GM18498 (cell line): ENCODE measurements at regions not wholly inside any gene's neighbourhood (a gene's known extent, or its start where the extent isn't known, plus 50 kb on each side); places are given as distances from the start of the nearest gene placed in this dataset.
A peak's percentile ranks its signal among the peaks of the same experiment; 100 is the strongest.

ENCODE experiments used
- ATAC-seq: cut with Tn5 transposase; IDR thresholded peaks from one replicate; pipeline ENCODE4 v1.9.1; 2021; ENCODE audit warnings: mild to moderate bottlenecking, moderate library complexity; ENCODE audit not compliant: unreplicated experiment

DNA sequence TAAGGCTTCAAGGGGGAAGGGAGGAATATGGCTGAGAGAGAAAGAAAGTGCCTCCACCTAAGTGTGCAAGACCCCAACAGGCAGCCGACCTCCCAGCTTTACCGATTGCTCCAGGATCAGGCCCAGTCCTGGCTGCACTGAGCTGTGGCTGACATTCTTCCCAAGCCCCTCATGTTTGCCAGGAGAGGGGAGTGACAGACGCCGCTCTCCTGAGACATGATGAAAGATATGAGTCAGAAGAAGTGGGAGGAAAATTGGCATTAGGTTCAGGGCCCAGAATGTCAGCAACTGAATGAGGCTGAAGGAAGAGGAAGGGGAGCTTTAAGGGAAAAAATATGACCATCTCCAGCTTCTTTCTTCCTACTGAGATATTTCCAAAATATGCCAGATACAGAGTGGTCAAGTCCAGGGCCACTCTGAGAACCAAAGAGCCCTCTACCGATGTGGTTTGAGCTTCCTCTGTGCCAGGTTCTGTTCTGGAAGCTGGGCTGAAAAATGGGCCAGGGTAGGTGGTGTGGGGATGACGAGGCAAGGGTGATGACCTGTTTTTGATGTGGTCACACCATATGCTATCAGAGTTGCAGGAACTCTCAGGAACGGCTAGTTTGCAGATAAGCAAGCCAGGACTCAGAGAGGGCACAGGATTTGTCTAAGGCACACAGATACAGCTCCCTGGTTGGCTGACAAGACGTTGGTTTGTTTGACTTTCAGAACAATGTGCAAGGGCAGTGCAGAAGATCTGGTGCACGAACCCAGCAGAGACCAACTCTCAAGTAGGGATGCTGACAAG, 176.7 kb downstream of the SOX9 start:
- no peak for ATAC-seq

DNA sequence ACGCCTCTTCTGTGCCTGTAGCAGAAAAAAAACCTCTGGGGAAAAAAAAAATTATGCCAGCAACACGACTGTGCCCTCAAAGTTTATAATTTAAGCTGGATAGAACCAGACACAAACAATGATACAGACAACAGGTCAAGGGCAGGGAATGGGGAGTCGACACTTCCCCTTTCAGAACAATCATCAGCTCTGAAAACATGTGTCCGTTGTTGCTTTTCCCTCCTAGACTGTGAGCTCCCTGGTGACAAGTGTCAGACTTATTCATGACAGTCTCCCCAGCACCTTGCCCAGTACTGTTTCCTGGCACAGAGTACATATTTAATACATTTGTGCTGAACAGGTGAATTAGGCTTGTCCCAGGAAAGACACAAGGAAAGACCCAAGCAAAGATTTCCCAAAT, 178.3 kb downstream of the SOX9 start:
- ATAC-seq, result no peak

- no peak for ATAC-seq
These were observed 178.8 kb downstream of the SOX9 start for GRCh38 chr17:72299592-72299991.

DNA sequence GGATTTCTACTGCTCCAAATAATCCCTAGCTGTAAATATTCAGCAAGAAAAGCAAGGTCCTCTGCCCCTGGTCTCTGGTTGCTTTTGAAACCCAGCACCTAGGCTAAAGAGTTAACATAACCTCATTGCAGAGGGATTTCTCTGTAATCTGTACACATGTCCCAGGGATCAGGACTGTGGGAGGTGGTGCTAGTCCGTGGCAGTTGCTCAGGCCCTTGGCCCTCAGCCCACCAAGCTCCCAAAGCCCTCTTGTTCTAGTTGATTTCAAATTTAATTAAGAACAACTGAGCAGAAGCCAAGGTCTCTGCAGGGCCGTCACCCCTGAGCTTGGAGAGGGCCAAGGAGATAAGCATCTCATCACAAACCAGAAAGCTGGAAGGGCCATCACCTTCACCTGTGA, 181.1 kb downstream of the SOX9 start:
- no peak for ATAC-seq

DNA sequence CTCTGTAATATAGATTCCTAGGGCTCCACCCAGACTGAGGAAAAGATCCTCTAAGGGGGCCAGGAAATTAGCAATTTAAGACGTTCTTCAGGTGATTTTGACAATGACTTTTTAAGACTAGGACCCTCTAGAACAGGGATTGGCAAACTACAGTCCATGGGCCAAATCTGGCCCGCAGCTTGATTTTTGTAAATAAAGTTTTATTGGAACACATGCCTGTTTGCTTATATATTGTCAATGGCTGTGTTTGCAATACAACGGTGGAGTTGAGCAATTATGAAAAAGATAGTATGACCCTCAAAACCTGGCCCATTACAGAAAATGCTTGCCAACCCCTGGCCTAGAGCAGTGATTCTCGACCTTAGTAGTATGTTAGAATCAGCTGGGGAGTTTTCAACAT, 181.9 kb downstream of the SOX9 start:
- no peak for ATAC-seq

DNA sequence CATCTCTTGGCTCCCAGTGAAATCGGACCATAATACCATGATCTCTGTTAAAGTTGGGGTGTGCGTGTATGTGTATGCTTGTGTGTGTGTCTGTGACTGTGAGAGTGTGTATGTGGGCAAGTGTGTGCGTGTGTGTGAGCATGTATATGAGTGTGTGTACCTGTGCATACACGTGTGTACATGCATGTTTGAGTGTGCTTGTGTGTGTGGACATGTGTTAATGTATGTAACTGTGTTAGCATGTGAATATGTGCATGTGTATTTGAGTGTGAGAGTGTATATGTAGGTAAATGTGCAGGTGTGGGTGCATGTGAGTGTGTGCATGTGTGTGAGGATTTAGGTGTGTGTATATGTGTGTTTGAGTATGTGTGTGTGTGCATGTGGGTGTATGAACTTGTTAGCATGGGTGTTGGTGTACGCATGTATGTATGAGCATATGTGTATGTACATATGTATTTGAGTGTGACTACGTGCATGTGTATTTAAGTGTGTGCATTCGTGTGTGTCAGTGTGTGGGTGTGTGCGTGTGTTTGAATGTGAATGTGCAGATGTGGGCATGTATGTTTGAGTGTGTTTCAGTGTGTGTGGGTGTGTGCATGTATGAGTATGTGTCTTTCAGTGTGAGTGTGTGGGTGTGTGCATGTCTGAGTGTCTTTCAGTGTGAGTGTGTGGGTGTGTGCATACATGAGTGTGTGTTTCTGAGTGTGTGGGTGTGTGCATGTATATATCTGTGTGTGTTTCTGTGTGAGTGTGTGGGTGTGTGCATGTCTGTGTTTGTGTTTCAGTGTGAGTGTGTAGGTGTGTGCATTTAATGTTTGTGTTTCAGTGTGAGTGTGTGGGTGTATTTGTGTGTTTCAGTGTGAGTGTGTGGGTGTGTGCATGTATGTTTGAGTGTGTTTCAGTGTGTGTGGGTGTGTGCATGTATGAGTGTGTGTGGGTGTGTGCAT, 183.2 kb downstream of the SOX9 start:
- ATAC-seq, result no peak

DNA sequence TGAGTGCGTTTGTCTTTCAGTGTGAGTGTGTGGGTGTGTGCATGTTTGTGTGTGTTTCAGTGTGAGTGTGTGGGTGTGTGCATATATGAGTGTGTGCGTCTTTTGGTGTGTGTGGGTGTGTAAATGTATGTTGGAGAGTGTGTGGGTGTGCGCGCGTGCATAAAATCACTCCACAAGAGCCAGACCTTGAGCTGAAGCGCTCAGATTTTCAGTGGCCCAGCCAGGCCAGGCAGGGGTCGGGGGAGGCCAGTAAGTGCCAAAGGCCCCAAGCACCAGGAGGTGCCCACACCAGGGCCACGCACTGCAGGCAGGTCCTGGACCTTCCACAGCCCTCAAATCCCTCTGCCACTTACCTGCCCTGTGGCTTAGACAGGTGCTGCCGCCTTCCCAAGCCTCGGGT, 184.0 kb downstream of the SOX9 start:
- no peak for ATAC-seq

DNA sequence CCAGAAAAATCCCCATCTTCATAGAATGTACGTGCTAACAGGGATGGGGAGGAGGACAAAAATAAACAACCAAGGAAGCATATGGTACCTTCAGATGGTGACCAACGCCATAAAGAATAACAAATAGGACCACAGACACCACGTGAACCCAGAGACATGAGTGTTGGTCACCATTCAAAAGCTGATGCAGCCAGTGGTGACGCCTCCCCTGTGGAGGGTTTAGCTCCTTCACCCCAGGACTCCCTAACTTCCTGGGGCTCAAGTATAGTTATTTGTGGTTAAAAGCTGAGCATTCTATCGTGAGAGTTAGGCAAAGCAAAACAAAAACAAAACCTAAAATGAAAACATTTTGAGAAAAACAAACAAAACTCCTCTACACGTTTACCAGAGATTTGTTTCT, 184.7 kb downstream of the SOX9 start:
- no peak for ATAC-seq

DNA sequence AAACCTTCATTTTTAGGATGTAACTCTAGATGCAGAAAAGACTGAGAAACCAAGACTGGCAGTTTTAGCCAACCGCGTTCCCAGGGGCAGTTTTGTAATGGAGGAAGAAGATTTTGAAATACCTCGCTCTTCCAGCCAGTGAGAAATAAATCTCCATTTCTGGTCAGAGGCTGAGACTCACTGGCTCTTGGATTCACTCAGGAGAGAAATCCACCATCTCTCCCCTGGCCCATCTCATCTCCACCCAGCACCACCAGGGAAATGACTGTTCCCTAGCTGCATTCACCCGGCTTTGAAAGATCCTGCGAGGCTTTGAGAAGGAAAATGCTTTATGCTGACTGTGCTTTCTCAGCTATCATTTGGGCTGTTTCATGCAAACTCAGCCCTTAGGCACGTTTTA, 185.2 kb downstream of the SOX9 start:
- no peak for ATAC-seq

DNA sequence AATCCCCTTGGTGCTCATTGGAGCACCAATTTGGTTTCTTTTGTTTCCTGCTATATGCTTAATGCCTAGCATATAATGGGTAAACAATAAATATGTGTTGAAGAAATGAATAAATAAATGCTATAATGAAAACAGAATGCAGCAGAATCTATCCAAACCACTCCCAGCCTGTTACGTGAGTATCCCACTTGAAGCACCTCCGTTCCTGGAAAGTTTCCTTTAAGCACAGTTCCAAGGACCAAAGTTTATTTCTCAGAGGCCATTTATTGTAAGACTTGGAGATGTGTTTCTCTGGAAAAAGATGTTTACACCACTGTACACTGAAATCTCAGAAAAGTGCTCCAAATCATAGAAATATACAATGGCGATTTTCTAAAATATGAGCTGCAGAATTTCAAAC, 187.0 kb downstream of the SOX9 start:
- no peak for ATAC-seq

DNA sequence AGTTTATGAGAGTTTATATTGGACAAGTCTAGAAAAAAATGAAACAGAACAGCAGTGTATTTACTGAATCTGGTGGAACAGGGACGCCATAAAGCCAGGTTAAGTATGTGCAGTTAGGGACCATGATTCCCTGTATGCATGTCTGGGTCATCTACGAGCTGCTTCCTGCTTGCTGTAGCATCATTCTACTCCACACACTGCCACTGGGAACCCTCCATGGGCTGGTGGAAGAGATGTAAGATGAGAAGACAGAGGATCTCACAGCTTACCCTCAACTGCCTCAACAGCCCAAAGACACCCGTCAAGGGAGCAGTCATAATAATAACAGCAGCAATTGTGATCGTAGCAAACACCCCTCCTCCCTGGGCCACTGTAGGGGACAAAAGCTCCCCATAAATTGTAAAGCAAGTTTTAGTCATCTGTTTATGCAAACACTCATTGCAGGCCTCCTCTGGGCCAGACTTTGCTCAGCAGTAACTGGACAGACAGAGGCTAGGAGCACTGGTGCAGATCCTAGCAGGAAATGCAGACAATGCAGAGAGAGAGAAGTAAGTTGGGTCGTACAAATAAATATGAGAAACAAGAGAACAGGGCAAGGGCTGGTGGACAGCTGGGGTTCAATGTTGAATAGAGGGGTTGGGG, 188.0 kb downstream of the SOX9 start:
- ATAC-seq, result no peak

DNA sequence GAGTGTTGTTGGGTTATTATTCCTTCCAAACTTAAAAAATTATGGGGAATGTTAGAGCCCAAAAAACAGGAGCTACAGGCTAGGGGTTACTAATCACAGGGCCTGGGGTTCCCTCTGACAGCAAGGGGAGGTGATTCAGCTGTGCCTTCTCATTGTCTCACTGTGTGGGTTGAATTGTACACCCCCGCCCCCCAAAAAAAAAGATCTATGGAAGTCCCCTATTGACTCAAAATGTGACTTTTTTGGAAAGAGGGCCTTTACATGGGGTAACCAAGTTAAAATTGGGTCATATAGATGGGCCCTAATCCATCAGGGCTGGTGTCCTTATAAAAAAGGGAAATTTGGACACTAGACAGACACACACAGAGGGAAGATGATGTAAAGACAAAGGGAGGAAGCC, 190.2 kb downstream of the SOX9 start:
- ATAC-seq, result no peak

- ATAC-seq, result no peak
These were observed 194.5 kb downstream of the SOX9 start for GRCh38 chr17:72315122-72315913.

GRCh38 chr17:72318131-72318530, 197.3 kb downstream of the SOX9 start:
- no peak for ATAC-seq

DNA sequence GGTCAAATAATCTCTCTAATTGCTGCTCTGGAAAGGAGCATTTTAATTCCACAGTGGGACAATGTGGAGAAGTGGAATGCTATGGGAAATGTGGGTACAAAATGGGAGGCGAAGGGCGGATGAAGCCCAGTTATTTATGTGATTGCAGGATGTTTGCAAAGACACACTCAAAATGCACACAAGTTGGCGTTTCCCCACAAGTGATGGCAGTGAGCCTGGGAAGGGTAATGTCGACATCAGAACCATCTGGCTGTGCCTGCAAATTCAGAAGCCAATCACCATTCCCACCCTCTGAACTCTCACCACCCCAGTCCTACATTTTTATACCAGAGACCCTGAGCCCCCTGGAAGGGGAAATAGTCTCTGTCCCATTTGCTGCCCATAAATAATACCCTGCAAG, 201.1 kb downstream of the SOX9 start:
- no peak for ATAC-seq

GRCh38 chr17:72332367-72332766, 211.5 kb downstream of the SOX9 start:
- peak; percentile 58 for ATAC-seq

DNA sequence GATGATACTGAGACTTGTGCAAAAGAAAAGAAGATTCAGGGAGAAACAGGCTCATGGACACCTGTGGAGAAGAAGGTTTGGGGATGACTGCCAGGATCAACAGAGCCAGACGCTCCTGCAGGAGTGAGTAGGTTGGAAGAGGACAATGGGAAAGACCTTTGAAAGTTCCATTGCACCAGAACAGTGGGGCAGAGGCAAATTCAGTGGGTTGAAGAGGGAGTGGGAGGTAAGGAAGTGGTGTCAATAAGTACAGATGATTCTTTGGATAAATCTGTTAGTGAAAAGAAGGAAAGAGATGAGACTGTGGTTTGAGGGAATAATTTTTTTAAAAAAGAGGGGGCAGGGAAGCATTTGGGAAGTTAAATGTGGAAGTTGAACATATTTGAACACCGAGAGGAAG, 212.8 kb downstream of the SOX9 start:
- no peak for ATAC-seq

- ATAC-seq, result no peak
These were observed 213.4 kb downstream of the SOX9 start for GRCh38 chr17:72334205-72334604.

- ATAC-seq, result no peak
These were observed 215.4 kb downstream of the SOX9 start for GRCh38 chr17:72336026-72336803.

GRCh38 chr17:72336804-72337070, 215.9 kb downstream of the SOX9 start:
- no peak for ATAC-seq
